ENCODE measurements at regions not wholly inside any gene's neighbourhood (a gene's known extent, or its start where the extent isn't known, plus 50 kb on each side); places are given as distances from the start of the nearest gene placed in this dataset.

- TF ChIP-seq, protein P1, sequence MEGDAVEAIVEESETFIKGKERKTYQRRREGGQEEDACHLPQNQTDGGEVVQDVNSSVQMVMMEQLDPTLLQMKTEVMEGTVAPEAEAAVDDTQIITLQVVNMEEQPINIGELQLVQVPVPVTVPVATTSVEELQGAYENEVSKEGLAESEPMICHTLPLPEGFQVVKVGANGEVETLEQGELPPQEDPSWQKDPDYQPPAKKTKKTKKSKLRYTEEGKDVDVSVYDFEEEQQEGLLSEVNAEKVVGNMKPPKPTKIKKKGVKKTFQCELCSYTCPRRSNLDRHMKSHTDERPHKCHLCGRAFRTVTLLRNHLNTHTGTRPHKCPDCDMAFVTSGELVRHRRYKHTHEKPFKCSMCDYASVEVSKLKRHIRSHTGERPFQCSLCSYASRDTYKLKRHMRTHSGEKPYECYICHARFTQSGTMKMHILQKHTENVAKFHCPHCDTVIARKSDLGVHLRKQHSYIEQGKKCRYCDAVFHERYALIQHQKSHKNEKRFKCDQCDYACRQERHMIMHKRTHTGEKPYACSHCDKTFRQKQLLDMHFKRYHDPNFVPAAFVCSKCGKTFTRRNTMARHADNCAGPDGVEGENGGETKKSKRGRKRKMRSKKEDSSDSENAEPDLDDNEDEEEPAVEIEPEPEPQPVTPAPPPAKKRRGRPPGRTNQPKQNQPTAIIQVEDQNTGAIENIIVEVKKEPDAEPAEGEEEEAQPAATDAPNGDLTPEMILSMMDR (IDR thresholded peaks at IDR 0.05; ENCODE audit: low read depth, low read length), result no peak
- in situ Hi-C loops (cut with HindIII; ENCODE audit: low sequenced_read_pairs), result no loop called here
- no peak overlapping the region for H3K4me3 ChIP-seq (ENCODE audit: low read depth, low read length)
- DNase-seq (ENCODE audit: low read depth, low spot score), result no peak
Observed at GRCh38 chr12:124114316-124114715, 141.3 kb downstream of the ZNF664 start.

GRCh38 chr12:124115496-124115895 is 142.5 kb downstream of the ZNF664 start:
- in situ Hi-C loops (cut with HindIII; ENCODE audit: low sequenced_read_pairs), result no loop called here
- no peak for DNase-seq (ENCODE audit: low read depth, low spot score)
- no peak overlapping the region for H3K4me3 ChIP-seq (ENCODE audit: low read depth, low read length)
- TF ChIP-seq, protein P1 (IDR thresholded peaks at IDR 0.05; ENCODE audit: low read depth, low read length), result no peak

DNA sequence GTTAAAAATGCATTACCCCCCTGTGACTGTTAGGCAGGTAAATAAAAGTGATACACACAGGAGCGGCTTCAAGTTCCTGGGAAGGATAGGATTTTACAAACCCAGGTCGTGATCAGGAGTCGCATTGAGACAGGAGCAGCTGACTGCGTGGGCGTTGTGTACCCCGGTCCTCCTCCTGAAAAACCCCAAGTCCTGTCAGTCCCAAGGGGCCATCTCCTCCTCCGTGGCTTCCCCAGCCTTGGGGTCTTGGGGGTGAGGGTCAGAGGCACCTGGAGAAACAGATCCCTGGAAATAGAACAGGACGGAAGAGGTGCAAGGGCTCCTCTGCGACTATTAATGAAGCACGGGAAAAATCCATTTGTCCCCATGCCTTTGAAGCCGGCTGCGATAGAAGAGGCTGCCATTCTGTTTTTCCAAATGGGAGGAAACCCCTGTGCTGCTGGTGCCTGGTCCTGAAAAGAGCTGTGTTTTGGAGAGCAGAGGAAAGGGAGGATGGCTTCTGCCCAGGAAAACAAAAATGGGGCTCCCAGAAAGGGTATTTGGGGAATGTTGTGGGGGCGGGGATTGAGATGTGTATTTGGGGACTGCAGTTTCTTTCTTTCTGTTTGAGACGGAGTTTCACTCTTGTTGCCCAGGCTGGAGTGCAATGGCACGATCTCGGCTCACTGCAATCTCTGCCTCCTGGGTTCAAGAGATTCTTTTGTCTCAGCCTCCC is 143.1 kb downstream of the ZNF664 start:
- H3K4me3 ChIP-seq (ENCODE audit: low read depth, low read length), result no peak overlapping the region
- TF ChIP-seq, protein P1 (IDR thresholded peaks at IDR 0.05; ENCODE audit: low read depth, low read length), result no peak
- no peak for DNase-seq (ENCODE audit: low read depth, low spot score)
- in situ Hi-C loops (cut with HindIII; ENCODE audit: low sequenced_read_pairs), result no loop called here

- DNase-seq (ENCODE audit: low read depth, low spot score), result no peak
- no peak overlapping the region for H3K4me3 ChIP-seq (ENCODE audit: low read depth, low read length)
- in situ Hi-C loops (cut with HindIII; ENCODE audit: low sequenced_read_pairs), result no loop called here
- TF ChIP-seq, protein P1 (IDR thresholded peaks at IDR 0.05; ENCODE audit: low read depth, low read length), result no peak
Observed at GRCh38 chr12:124120739-124121138, 147.7 kb downstream of the ZNF664 start.

DNA sequence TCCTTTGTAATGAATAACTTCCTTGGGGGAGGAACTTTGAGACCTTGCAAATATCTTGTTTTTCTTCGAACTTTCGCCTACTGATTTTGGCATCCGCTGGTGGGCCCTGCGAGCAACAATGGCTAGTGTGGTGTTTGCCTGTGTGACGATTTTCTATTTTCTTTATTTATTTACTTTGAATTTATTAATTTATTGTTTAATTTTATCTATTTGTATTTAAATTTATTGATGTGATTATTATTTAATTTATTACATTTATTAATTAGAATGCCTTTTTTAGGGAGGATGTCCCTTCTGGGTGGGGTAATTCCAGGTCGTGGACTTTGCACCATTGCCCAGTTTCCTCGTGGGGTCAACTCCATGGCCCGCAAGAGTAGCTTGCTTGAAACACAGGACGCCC is 149.7 kb downstream of the ZNF664 start:
- H3K4me3 ChIP-seq (ENCODE audit: low read depth, low read length), result no peak overlapping the region
- TF ChIP-seq, protein P1 (IDR thresholded peaks at IDR 0.05; ENCODE audit: low read depth, low read length), result no peak
- in situ Hi-C loops (cut with HindIII; ENCODE audit: low sequenced_read_pairs), result no loop called here
- DNase-seq (ENCODE audit: low read depth, low spot score), result no peak

DNA sequence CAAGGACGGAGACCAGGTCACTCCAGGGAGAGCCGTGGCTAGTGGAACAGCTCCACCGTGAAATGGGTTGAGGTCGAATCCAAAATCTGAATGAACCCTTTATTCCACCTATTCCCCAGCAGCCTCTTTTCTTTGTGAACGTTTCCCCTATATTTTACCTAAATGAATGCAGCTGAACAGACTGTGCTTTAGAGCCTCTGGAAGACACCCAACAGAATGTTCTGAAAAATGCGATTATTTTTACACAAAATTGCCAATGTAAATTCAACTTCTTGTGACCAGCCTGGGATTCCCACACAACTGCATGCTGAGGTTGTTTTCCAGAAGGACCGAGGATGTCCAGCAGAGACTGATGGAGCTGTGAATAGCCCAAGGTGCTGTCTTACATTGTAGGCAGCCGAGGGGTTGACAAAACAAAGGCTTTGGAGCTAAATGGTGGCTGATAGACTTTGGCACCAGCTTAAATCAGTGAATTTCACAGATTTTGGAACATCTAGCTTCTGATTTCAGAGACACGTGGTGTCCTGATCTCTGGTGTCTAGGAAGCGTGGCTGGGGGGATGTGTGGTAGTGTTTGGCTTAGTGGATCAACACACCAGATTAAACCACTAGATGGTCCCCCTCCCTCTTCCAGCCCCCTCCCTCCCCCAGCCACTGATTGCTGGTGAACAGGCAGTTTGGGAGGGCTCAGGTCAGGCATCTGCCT is 150.4 kb downstream of the ZNF664 start:
- no peak for DNase-seq (ENCODE audit: low read depth, low spot score)
- TF ChIP-seq, protein P1 (IDR thresholded peaks at IDR 0.05; ENCODE audit: low read depth, low read length), result no peak
- no peak overlapping the region for H3K4me3 ChIP-seq (ENCODE audit: low read depth, low read length)
- in situ Hi-C loops (cut with HindIII; ENCODE audit: low sequenced_read_pairs), result no loop called here
